H7 (cell line): ENCODE measurements at regions not wholly inside any gene's neighbourhood (a gene's known extent, or its start where the extent isn't known, plus 50 kb on each side); places are given as distances from the start of the nearest gene placed in this dataset.
"Not testable (repeated sequence)": the region's sequence is repeated elsewhere in the genome, so short reads cannot be mapped to it uniquely, and the experiment has no call there.

Experiments used
- DNase-seq: peaks from one replicate; pipeline ENCODE4 v3.0.0; 2012
- H3K27me3 ChIP-seq: 2 replicates; pipeline ENCODE4 v1.6.0; 2011; ENCODE audit warnings: mild to moderate bottlenecking, low read length; ENCODE audit not compliant: control insufficient read depth, insufficient read depth
- H3K36me3 ChIP-seq: replicated peaks from 2 replicates; pipeline ENCODE4 v1.5.1; 2011; ENCODE audit warnings: low read length; ENCODE audit not compliant: control insufficient read depth, insufficient read depth
- H3K4me3 ChIP-seq: 2 replicates; pipeline ENCODE4 v1.5.1; 2011; ENCODE audit warnings: low read depth, mild to moderate bottlenecking, control low read depth, low read length, moderate library complexity; ENCODE audit not compliant: insufficient read depth

DNA sequence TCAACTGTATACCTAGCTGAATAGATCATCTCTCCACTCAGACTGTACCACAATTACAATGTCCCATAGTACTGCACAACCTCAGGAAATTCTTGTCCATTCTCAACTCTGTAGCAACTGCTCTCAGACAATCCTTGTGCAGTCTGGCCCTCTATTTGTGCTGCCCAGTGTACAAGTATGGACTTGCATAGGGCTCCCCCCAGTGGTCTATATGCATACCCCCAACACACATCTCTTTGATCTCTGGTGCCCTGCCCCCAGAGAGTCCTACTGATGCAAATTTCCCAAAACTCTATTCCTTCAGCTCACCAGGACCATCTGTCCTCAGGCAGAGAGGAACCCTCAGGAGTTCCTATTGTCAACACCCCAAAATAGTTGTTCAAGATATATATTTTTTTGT lies 205.3 kb downstream of the SLCO4C1 start:
- no peaks in the 10 kb centered on the region for H3K36me3 ChIP-seq
- peak; percentile 18 for DNase-seq
- no peak overlapping the region for H3K4me3 ChIP-seq
- H3K27me3 ChIP-seq = no peaks in the 10 kb centered on the region

DNA sequence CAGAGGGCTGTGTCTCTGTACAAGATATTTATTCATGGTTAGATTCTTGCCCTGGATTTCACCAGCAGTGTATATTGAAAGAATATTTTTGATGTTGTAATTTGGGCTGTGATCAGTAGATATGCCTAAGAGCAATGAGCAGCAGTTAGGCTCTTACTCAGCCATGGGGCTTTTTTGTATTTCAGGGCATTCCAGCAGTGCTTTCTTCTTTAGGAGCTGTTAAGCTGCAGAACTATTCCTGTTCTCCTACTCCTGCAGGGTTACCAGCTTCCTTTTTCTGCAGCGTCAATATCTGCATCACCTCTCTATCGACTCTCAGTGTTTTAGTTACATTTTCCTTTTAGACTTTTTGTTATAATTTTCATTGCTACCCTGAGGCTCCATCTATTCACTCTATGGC lies 206.2 kb downstream of the SLCO4C1 start:
- Histone ChIP-seq H3K36me3 (no peaks in the 10 kb centered on the region), H3K27me3 (no peaks in the 10 kb centered on the region), H3K4me3 (no peak overlapping the region)
- peak; percentile 2 for DNase-seq

DNA sequence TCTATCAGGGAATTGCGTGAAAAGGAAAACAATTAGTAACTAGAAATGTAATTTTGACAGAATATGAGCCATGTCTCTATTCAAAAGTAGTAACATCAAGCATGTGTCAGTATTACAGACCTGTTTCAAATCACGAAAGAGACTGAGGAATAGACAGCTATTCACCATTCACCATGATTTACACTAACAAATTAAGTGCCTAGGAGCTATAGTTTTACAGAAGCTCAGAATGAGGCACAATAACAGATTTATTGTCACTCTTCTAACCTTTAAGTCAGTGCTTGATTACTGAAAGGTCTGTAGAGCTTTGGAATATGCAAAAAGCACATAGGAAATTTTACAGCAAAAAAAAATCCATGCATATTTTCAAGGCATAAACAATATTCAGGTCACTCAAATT lies 208.2 kb downstream of the SLCO4C1 start:
- Histone ChIP-seq H3K27me3 (no peaks in the 10 kb centered on the region), H3K4me3 (no peak overlapping the region), H3K36me3 (no peaks in the 10 kb centered on the region)
- DNase-seq = no peak

DNA sequence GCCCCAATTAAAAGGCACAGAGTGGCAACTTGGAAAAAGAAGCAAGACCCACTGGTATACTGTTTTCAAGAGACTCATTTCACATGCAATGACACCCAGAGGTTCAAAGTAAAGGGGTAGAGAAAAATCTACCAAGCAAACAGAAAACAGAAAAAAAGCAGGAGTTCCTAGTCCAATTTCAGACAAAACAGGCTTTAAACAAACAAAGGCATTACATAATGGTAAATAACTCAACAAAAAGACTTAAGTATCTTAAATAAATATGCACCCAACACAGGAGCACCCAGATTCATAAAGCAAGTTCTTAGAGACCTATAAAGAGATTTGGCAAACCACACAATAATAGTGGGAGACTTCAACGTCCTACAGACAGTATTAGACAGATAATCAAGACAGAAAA lies 215.8 kb downstream of the SLCO4C1 start:
- no peak for DNase-seq
- Histone ChIP-seq H3K27me3 (no peaks in the 10 kb centered on the region), H3K36me3 (no peaks in the 10 kb centered on the region), H3K4me3 (no peak overlapping the region)

DNA sequence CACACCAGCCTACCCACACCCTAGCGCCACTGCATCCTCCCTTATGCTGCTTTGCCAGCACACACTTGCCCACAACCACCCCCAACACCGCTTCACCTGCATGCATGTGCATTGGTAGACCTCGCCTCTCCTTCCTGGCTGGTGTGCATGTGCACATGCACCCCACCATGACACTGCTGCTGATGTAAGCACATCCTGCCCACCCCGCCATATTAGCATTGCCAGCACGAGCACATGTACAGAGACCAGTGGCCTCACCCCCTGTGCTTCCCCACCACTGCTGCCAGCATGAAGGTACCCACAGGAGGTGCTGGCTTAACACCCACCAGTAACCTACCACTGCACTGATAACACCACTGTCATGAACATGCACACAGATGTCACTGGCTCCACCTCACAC lies 218.2 kb downstream of the SLCO4C1 start:
- Histone ChIP-seq H3K27me3 (no peaks in the 10 kb centered on the region), H3K36me3 (no peaks in the 10 kb centered on the region), H3K4me3 (no peak overlapping the region)
- no peak for DNase-seq

DNA sequence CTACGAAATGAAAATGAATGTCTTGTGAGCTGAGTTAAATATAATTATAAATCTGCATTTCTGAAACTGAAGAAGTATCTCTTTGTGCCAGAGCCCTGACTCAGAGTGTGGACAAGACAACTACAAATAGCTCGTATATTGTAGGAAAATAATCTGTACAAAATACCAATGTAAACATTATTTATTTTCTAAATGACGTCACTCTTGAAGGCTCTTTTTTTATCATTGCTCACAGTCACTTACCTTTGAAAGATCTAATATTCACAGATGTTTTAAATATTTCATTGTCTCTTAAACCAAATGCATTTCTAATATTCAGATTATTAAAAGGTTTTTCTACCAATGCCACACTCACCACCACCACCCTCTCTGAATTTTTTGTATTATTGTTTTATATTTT lies 226.1 kb downstream of the SLCO4C1 start:
- Histone ChIP-seq H3K27me3 (no peaks in the 10 kb centered on the region), H3K4me3 (no peak overlapping the region), H3K36me3 (no peaks in the 10 kb centered on the region)
- no peak for DNase-seq

DNA sequence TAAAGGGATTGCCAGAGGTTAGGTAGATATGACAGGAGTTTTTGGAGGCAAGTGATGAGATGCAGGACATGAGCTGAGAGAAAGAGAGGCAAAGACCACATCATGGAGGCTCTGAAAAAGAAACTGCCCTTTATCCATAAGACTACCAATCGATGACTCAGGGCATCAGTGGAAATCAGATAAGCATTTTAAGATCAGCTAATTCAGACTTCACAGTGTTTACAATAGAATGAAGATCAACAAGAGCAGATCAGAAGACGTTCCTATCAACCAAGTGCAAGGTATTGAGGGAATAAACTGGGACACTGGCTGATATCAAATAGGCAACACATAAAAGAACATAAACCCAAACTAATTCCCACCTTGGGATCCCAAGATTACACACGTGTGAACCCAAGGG lies 227.2 kb downstream of the SLCO4C1 start:
- H3K4me3 ChIP-seq = no peak overlapping the region
- H3K36me3 ChIP-seq = no peaks in the 10 kb centered on the region
- no peaks in the 10 kb centered on the region for H3K27me3 ChIP-seq
- no peak for DNase-seq

DNA sequence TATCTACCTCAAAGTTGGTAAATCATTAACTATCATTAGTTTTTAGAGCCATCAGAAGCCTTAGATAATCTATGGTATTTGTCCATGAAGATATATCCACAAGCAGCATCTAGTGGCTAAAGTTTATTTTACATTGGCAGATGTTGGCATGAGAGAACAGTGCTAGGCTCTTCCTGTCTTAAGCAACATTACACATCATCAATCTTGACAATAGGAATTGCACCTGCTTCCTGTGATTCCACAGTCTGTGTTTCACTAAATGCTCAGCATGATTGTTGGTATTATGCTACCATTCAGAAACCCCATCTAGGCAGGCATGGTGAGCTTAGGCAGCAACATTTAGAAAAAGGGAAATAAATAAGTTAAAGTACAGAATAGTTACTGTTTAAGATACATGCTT lies 246.6 kb downstream of the SLCO4C1 start:
- H3K4me3 ChIP-seq = no peak overlapping the region
- H3K36me3 ChIP-seq = no peaks in the 10 kb centered on the region
- no peak for DNase-seq
- H3K27me3 ChIP-seq = no peaks in the 10 kb centered on the region

DNA sequence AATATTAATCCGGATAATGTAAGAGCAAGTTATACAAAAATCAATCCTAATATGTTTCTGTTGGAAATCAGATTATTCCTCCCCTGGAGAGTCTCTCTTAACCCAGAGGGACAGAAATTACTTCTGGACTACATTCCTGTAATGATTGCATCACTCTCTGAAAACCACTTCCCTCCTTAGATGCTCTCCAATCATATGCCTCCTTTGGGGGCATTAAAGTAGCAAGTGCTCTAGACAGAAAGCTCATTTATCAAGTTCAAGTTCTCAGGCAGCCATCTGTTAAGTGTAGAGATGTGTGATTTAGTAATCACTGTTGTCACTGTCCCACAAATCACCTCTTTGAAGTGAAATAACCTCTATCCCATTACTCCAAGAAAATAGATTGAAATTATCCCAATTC lies 247.1 kb downstream of the SLCO4C1 start:
- DNase-seq = no peak
- H3K4me3 ChIP-seq = no peak overlapping the region

DNA sequence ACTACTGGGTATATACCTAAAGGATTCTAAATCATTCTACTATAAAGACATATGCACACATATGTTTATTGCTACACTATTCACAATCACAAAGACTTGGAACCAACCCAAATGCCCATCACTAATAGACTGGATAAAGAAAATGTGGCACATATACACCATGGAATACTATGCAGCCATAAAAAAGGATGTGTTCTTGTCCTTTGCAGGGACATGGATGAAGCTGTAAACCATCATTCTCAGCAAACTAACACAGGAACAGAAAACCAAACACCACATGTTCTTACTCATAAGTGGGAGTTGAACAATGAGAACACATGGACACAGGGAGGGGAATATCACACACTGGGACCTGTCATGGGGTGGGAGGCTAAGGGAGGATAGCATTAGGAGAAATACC lies 249.0 kb downstream of the SLCO4C1 start:
- not testable (repeated sequence) for DNase-seq, H3K27me3 ChIP-seq, H3K36me3 ChIP-seq, H3K4me3 ChIP-seq

More for the DNA sequence above, 247.1 kb downstream of the SLCO4C1 start:
- Histone ChIP-seq H3K27me3 (no peaks in the 10 kb centered on the region), H3K36me3 (no peaks in the 10 kb centered on the region)

DNA sequence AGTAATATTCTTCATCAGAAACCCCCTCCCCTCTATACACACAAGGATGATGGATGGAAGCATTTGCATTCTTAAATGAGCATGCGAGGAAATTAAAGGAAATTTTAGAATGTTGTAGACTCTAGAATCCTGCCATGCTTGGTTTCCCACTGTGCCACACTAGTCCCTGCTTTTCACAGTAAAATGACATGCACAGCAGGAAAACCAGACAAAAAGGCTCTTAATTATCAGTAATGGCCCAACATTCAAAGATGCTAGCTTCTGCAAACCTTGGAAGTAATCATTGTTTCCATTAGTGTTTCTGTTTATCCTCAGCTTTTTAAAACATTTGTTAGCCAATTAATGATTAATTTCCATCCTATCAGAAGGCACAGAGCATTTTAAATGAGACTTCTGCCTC lies 255.8 kb downstream of the SLCO4C1 start:
- no peak for DNase-seq
- Histone ChIP-seq H3K4me3 (no peak overlapping the region), H3K36me3 (no peaks in the 10 kb centered on the region), H3K27me3 (no peaks in the 10 kb centered on the region)

DNA sequence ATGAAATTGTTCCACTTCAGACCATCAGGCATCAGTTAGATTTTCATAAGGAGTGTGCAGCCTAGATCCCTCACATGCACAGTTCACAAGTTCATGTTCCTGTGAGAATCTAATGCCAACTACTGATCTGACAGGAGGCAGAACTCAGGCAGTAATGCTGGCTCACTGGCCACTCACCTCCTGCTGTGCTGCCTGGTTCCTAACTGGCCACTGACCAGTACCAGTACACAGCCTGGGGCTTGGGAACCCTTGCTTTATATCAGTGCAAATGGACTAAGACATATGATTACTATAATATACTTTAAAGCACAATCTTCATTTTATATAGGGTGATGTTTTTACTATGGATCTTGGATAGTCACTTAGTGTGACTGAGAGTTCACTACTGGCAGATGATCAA lies 259.2 kb downstream of the SLCO4C1 start:
- no peak for DNase-seq
- Histone ChIP-seq H3K27me3 (no peaks in the 10 kb centered on the region), H3K4me3 (no peak overlapping the region), H3K36me3 (no peaks in the 10 kb centered on the region)

DNA sequence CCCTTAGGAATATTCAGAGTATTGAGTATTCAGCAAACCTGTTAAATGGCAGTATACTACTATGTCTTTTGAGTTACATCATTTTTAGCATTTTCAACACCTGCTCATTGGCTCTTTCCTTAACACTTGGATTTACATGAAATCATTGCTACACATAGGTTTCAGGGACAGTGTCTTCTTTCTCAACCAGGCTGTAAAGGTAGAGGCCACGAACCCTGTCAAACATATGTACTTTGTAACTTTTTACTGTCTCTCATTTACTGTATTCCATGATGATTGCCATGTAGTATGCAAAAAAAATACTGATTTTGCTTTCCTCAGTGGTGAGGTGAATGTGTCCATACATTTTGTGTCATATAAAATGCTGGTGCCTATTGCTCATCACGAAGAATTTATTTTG lies 264.4 kb downstream of the SLCO4C1 start:
- DNase-seq = no peak
- H3K4me3 ChIP-seq = no peak overlapping the region

DNA sequence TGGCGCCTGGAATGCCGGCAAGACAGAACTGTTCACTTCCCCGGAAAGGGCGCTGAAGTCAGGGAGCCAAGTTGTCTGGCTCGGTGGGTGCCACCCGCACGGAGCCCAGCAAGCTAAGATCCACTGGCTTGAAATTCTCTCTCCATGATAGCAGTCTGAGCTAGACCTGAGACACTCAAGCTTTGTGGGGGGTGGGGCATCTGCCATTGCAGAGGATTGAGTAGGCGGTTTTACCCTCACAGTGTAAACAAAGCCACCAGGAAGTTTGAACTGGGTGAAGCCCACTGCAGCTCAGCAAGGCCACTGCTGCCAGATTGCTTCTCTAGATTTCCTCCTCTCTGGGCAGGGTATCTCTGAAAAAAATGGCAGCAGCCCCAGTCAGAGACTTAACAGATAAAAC lies 277.4 kb downstream of the SLCO4C1 start:
- DNase-seq = no peak

More for the DNA sequence above, 264.4 kb downstream of the SLCO4C1 start:
- H3K27me3 ChIP-seq = no peaks in the 10 kb centered on the region
- no peaks in the 10 kb centered on the region for H3K36me3 ChIP-seq

DNA sequence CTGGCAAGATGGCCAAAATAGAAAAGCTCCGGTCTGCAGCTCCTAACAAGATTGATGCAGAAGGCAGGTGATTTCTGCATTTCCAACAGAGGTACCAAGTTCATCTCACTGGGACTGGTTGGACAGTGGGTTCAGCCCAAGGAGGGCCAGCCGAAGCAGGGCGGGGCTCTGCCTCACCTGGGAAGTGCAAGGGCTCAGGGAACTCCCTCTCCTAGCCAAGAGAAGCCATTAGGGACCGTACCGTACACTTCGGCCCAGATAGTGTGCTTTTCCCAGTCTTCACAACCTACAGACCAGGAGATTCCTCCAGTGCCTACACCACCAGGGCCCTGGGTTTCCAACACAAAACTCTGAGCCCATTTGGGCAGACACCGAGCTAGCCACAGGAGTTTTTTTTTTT lies 277.8 kb downstream of the SLCO4C1 start:
- no peak for DNase-seq
- Histone ChIP-seq H3K36me3 (no peaks in the 10 kb centered on the region), H3K4me3 (no peak overlapping the region), H3K27me3 (no peaks in the 10 kb centered on the region)

More for the DNA sequence above, 277.4 kb downstream of the SLCO4C1 start:
- H3K36me3 ChIP-seq = no peaks in the 10 kb centered on the region
- no peak overlapping the region for H3K4me3 ChIP-seq
- H3K27me3 ChIP-seq = no peaks in the 10 kb centered on the region

DNA sequence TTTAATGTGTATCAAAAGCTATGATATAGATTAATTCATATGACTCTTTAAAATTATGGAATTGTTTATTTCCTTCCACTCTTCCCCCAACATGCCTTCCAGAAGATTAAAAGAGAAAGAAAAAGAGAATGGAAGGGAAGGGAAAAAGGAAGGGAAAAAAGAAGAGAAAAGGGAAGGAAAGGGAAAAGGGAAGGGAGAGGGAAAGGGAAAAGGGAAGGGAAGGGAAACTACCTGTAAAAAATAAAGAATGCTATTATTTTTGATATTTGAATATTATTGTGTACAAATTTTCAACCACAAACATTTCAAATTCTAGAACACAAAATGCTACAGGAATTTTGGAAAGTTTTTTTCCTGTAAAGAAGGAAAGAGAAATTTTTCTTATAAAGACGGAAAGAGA lies 281.7 kb downstream of the SLCO4C1 start:
- Histone ChIP-seq H3K36me3 (no peaks in the 10 kb centered on the region), H3K4me3 (no peak overlapping the region), H3K27me3 (no peaks in the 10 kb centered on the region)
- no peak for DNase-seq
